ENCODE measurements at regions not wholly inside any gene's neighbourhood (a gene's known extent, or its start where the extent isn't known, plus 50 kb on each side); places are given as distances from the start of the nearest gene placed in this dataset.

DNA sequence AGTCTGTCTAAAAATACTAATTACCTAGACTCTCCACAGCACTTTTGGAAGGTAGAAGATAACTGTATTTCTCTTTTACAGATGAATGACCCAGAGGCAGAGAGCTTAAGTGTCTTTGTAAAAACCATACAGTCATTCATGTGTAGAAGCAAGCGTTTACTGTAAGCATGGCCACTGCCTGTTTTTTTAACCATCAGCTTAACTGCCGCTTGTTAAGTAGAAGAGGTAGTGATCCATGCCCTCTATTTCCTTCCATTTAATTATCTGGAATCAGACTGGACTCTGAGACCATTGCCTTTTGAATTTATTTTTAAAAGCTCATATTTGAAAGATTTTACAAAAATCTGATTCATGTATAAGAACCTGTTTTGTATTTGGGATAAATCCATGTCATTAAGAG, 111.2 kb upstream of the TECRL start:
- Histone ChIP-seq H3K9me3 (ENCODE audit: control insufficient read depth in 1 of 2, insufficient read depth in 1 of 2, low read depth in 1 of 2, low read length in 2 of 2) (peaks cover 0 to 19% of the 10 kb centered on the region in 2 experiments; a peak in 2 of 4 replicates), H3K27me3 (ENCODE audit: insufficient read depth, low read length) (no peaks in the 10 kb centered on the region), H3K9ac (ENCODE audit: low read length) (no peak overlapping the region), H3K9me2 (ENCODE audit: insufficient read depth) (no peaks in the 10 kb centered on the region), H3K27ac (ENCODE audit: low read depth, low read length) (no peak overlapping the region), H3K79me2 (ENCODE audit: insufficient read depth, low read length) (no peaks in the 10 kb centered on the region), H3K4me3 (replicated peaks in 1 of 2; ENCODE audit: low read depth in 1 of 2, low read length in 2 of 2) (no peak overlapping the region), H3K36me3 (ENCODE audit: control insufficient read depth in 1 of 2, insufficient read depth in 2 of 2, low read length in 2 of 2) (no peaks in the 10 kb centered on the region), H4K20me1 (ENCODE audit: insufficient read depth) (no peaks in the 10 kb centered on the region), H3K4me2 (ENCODE audit: low read length) (no peak overlapping the region), H3K4me1 (ENCODE audit: control insufficient read depth in 1 of 2, insufficient read depth in 2 of 2, low read length in 2 of 2) (no peaks in the 10 kb centered on the region), H2AFZ (ENCODE audit: low read depth, low read length, poor library complexity, severe bottlenecking) (no peak overlapping the region)
- POLR2A ChIA-PET, result no interaction called here
- CTCF ChIA-PET, result no interaction called here
- BruUV-seq (replicated peaks), result no TSS peak
- RAD21 ChIA-PET (ENCODE audit: low non-redundant PET in 1 of 2, low total read pairs in 2 of 2, uncharacterized antibody in 2 of 2, unreplicated experiment in 2 of 2), result no interaction called here
- ATAC-seq, result no peak
- intact Hi-C loops (cut with micrococcal nuclease), result no loop called here
- no peak for DNase-seq (ENCODE audit: low read depth, low spot score)
- TF ChIP-seq CEBPB (IDR thresholded peaks at IDR 0.05; ENCODE audit: low read depth) (no peak), FOSL1 (IDR thresholded peaks at IDR 0.05; ENCODE audit: low read depth) (no peak), ZNF274 (IDR thresholded peaks at IDR 0.05; ENCODE audit: low read depth, low read length) (no peak), ZFX (IDR thresholded peaks at IDR 0.05) (no peak), RAD21 (IDR thresholded peaks at IDR 0.05; ENCODE audit: low read depth) (no peak), SP1 (IDR thresholded peaks at IDR 0.05; ENCODE audit: low read depth) (no peak)

GRCh38 chr4:64518600-64518999, 109.3 kb upstream of the TECRL start:
- Histone ChIP-seq H3K9me2 (ENCODE audit: insufficient read depth) (no peaks in the 10 kb centered on the region), H3K27me3 (ENCODE audit: insufficient read depth, low read length) (no peaks in the 10 kb centered on the region), H3K9ac (ENCODE audit: low read length) (no peak overlapping the region), H4K20me1 (ENCODE audit: insufficient read depth) (no peaks in the 10 kb centered on the region), H3K4me3 (replicated peaks in 1 of 2; ENCODE audit: low read depth in 1 of 2, low read length in 2 of 2) (no peak overlapping the region), H3K36me3 (ENCODE audit: control insufficient read depth in 1 of 2, insufficient read depth in 2 of 2, low read length in 2 of 2) (no peaks in the 10 kb centered on the region), H3K4me2 (ENCODE audit: low read length) (no peak overlapping the region), H3K79me2 (ENCODE audit: insufficient read depth, low read length) (no peaks in the 10 kb centered on the region), H2AFZ (ENCODE audit: low read depth, low read length, poor library complexity, severe bottlenecking) (no peak overlapping the region), H3K27ac (ENCODE audit: low read depth, low read length) (no peak overlapping the region), H3K4me1 (ENCODE audit: control insufficient read depth in 1 of 2, insufficient read depth in 2 of 2, low read length in 2 of 2) (no peaks in the 10 kb centered on the region), H3K9me3 (ENCODE audit: control insufficient read depth in 1 of 2, insufficient read depth in 1 of 2, low read depth in 1 of 2, low read length in 2 of 2) (peaks cover 0 to 19% of the 10 kb centered on the region in 2 experiments; a peak in 1 of 4 replicates)
- CTCF ChIA-PET, result no interaction called here
- DNase-seq (ENCODE audit: low read depth, low spot score), result no peak
- no peak for TF ChIP-seq ZFX (IDR thresholded peaks at IDR 0.05)
- no peak for TF ChIP-seq REST (IDR thresholded peaks at IDR 0.05; ENCODE audit: low read depth)
- no peak for TF ChIP-seq EZH2 (IDR thresholded peaks at IDR 0.05)
- TF ChIP-seq ELF1 (IDR thresholded peaks at IDR 0.05; ENCODE audit: borderline replicate concordance, low read depth), result no peak
- TF ChIP-seq RAD21 (IDR thresholded peaks at IDR 0.05; ENCODE audit: low read depth), result no peak
- TF ChIP-seq EZH2phosphoT487 (IDR thresholded peaks at IDR 0.05; ENCODE audit: borderline replicate concordance), result no peak
- TF ChIP-seq POLR2A (IDR thresholded peaks at IDR 0.05; ENCODE audit: borderline replicate concordance, extremely low read depth, insufficient read depth, insufficient read length), result no peak
- TF ChIP-seq, protein P1, sequence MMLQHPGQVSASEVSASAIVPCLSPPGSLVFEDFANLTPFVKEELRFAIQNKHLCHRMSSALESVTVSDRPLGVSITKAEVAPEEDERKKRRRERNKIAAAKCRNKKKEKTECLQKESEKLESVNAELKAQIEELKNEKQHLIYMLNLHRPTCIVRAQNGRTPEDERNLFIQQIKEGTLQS (IDR thresholded peaks at IDR 0.05), result no peak
- no peak for TF ChIP-seq FOSL1 (IDR thresholded peaks at IDR 0.05; ENCODE audit: low read depth)
- no peak for TF ChIP-seq YY1 (IDR thresholded peaks at IDR 0.05; ENCODE audit: extremely low read depth, insufficient replicate concordance, low read depth, low read length)
- no peak for TF ChIP-seq POLR2AphosphoS5 (IDR thresholded peaks at IDR 0.05; ENCODE audit: low read depth, low read length)
- no peak for TF ChIP-seq CBX3 (IDR thresholded peaks at IDR 0.05; ENCODE audit: low read depth)
- TF ChIP-seq TCF7L2 (IDR thresholded peaks at IDR 0.05; ENCODE audit: borderline replicate concordance, extremely low read depth, insufficient read depth, insufficient read length), result no peak
- no peak for TF ChIP-seq EGR1 (IDR thresholded peaks at IDR 0.05; ENCODE audit: low read depth)
- TF ChIP-seq MAX (IDR thresholded peaks at IDR 0.05), result no peak
- no TSS peak for BruUV-seq (replicated peaks)
- POLR2A ChIA-PET, result no interaction called here
- no peak for ATAC-seq
- intact Hi-C loops (cut with micrococcal nuclease), result no loop called here
- RAD21 ChIA-PET (ENCODE audit: low non-redundant PET in 1 of 2, low total read pairs in 2 of 2, uncharacterized antibody in 2 of 2, unreplicated experiment in 2 of 2), result no interaction called here

Data from HCT116 (cell line).